Liver (tissue), 8 donors: ENCODE measurements at regions not wholly inside any gene's neighbourhood (a gene's known extent, or its start where the extent isn't known, plus 50 kb on each side); places are given as distances from the start of the nearest gene placed in this dataset.
A peak's percentile ranks its signal among the peaks of the same experiment; 100 is the strongest.

Experiments
- DNase-seq: peaks from one replicate; pipeline ENCODE4 v3.0.0-alpha.2; 2017; ENCODE audit warnings: low spot score
- H3K27ac ChIP-seq, 2 donors: one replicate each; pipeline ENCODE4 v1.7.0; 2013; ENCODE audit warnings: inconsistent platforms in 2 of 2, low read length in 2 of 2, control low read depth in 1 of 2, low read depth in 1 of 2, mild to moderate bottlenecking in 1 of 2
- H3K27me3 ChIP-seq, 4 donors: one replicate each; pipeline versions ENCODE4 v1.6.1 to v1.7.0; 2013; ENCODE audit warnings: low read length in 3 of 4, inconsistent platforms in 1 of 4, mild to moderate bottlenecking in 1 of 4, moderate library complexity in 1 of 4; ENCODE audit not compliant: control insufficient read depth in 4 of 4, insufficient read depth in 4 of 4
- H3K36me3 ChIP-seq, 4 donors: one replicate each; pipeline versions ENCODE4 v1.6.1 to v1.7.0; 2013; ENCODE audit warnings: low read length in 3 of 4, mild to moderate bottlenecking in 3 of 4, low read depth in 1 of 4, moderate library complexity in 1 of 4; ENCODE audit not compliant: control insufficient read depth in 4 of 4, insufficient read depth in 3 of 4
- H3K4me1 ChIP-seq, 4 donors: one replicate each; pipeline versions ENCODE4 v1.6.1 to v1.7.0; 2013; ENCODE audit warnings: low read length in 3 of 4, mild to moderate bottlenecking in 3 of 4, moderate library complexity in 1 of 4; ENCODE audit not compliant: control insufficient read depth in 4 of 4, insufficient read depth in 4 of 4
- H3K4me3 ChIP-seq, 3 donors: one replicate each; pipeline versions ENCODE4 v1.6.1 to v1.7.0; 2013; ENCODE audit warnings: low read length in 3 of 3, control low read depth in 1 of 3, low read depth in 1 of 3, mild to moderate bottlenecking in 1 of 3
- H3K9ac ChIP-seq, 2 donors: one replicate each; pipeline ENCODE4 v1.7.0; 2013; ENCODE audit warnings: low read length in 2 of 2, mild to moderate bottlenecking in 2 of 2, moderate library complexity in 2 of 2, control low read depth in 1 of 2, low read depth in 1 of 2
- H3K9me3 ChIP-seq, 4 donors: one replicate each; pipeline versions ENCODE4 v1.6.1 to v1.7.0; 2013; ENCODE audit warnings: low read length in 3 of 4; ENCODE audit not compliant: control insufficient read depth in 4 of 4
- EGR1 ChIP-seq, 2 donors: IDR thresholded peaks; 2 replicates each; pipeline ENCODE4 v1.6.1; 2016 to 2018; ENCODE audit warnings: antibody characterized with exemption in 2 of 2, low read depth in 2 of 2
- FOXA1 ChIP-seq: IDR thresholded peaks from 2 replicates; pipeline ENCODE4 v1.6.1; 2016; ENCODE audit warnings: antibody characterized with exemption
- FOXA2 ChIP-seq: IDR thresholded peaks from 2 replicates; pipeline ENCODE4 v1.6.1; 2016; ENCODE audit warnings: antibody characterized with exemption
- GABPA ChIP-seq, 2 donors: IDR thresholded peaks in 1 of 2; conservative IDR thresholded peaks in 1 of 2; 2 replicates each; pipeline ENCODE4 v1.6.1; 2016; ENCODE audit warnings: antibody characterized with exemption in 2 of 2, mild to moderate bottlenecking in 1 of 2, moderate library complexity in 1 of 2
- HNF4A ChIP-seq, 2 donors: conservative IDR thresholded peaks; 2 replicates each; pipeline ENCODE4 v1.6.1; 2016; ENCODE audit warnings: antibody characterized with exemption in 2 of 2, mild to moderate bottlenecking in 2 of 2
- HNF4G ChIP-seq: IDR thresholded peaks from 2 replicates; pipeline ENCODE4 v1.6.1; 2016; ENCODE audit warnings: antibody characterized with exemption
- JUND ChIP-seq, 2 donors: IDR thresholded peaks; 2 replicates each; pipeline ENCODE4 v1.6.1; 2016; ENCODE audit warnings: antibody characterized with exemption in 2 of 2
- NR2F2 ChIP-seq: IDR thresholded peaks from 2 replicates; pipeline ENCODE4 v1.6.1; 2016; ENCODE audit warnings: antibody characterized with exemption
- RAD21 ChIP-seq, 2 donors: IDR thresholded peaks; 2 replicates each; pipeline ENCODE4 v1.6.1; 2016; ENCODE audit warnings: antibody characterized with exemption in 2 of 2, mild to moderate bottlenecking in 2 of 2
- RXRA ChIP-seq, 2 donors: IDR thresholded peaks; 2 replicates each; pipeline ENCODE4 v1.6.1; 2017 to 2018; ENCODE audit warnings: antibody characterized with exemption in 2 of 2, mild to moderate bottlenecking in 1 of 2
- SP1 ChIP-seq: IDR thresholded peaks from 2 replicates; pipeline ENCODE4 v1.6.1; 2018; ENCODE audit warnings: antibody characterized with exemption, mild to moderate bottlenecking
- TAF1 ChIP-seq: conservative IDR thresholded peaks from 2 replicates; pipeline ENCODE4 v1.6.1; 2016; ENCODE audit warnings: antibody characterized with exemption, mild to moderate bottlenecking
- YY1 ChIP-seq: IDR thresholded peaks from 2 replicates; pipeline ENCODE4 v1.6.1; 2016; ENCODE audit warnings: antibody characterized with exemption, mild to moderate bottlenecking
- WGBS: extraction: QIAGEN DNeasy Blood & Tissue Kit; methylation state at CpG from one replicate; pipeline ENCODE4 v1.1.7; 2013; 5-methylcytosine and 5-hydroxymethylcytosine counted together
- TF ChIP-seq, protein P1 (sequence below): IDR thresholded peaks from 2 replicates; pipeline ENCODE4 v1.6.1; 2016; ENCODE audit warnings: antibody characterized with exemption
- TF ChIP-seq, protein P2 (sequence below): IDR thresholded peaks from 2 replicates; pipeline ENCODE4 v1.6.1; 2016; ENCODE audit warnings: antibody characterized with exemption
- TF ChIP-seq, protein P3 (sequence below): fragments of 150-350 bp; IDR thresholded peaks from 2 replicates; pipeline ENCODE4 v1.5.1; 2017; ENCODE audit warnings: improper control_type of control experiment, low read depth, low read length; ENCODE audit not compliant: missing input control
- TF ChIP-seq, protein P4 (sequence below): IDR thresholded peaks from 2 replicates; pipeline ENCODE4 v1.6.1; 2016; ENCODE audit warnings: antibody characterized with exemption
- TF ChIP-seq, protein P5 (sequence below): IDR thresholded peaks from 2 replicates; pipeline ENCODE4 v1.6.1; 2016; ENCODE audit warnings: antibody characterized with exemption, mild to moderate bottlenecking
- donor health status: healthy.
- donor health status: healthy.
- donor health status: healthy.
- donor health status: healthy.
- donor health status: healthy.

DNA sequence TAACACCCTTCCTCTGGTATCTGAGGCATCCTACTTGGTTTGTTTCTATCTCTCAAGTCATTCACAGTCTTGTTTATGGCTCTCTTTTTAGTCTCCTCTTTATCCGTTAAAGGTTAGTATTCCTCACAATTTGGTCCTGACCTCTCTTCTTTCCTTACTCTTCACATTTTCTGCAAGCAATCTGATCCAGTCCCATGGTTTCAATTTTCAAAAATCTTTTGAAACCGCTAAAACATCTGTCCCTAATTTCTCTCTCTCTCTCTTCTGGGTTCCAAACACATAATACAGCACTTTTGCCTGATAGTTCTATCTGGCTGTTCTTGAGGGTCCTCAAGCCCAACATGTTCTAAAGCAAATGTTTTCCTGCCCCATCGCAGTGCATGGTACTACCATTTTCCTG is 149.0 kb downstream of the SERPINI1 start:
- Histone ChIP-seq H3K9ac (peak overlapping the region in 1 of 2 donors; percentile 21), H3K27me3 (no peaks in the 10 kb centered on the region), H3K27ac (no peak overlapping the region), H3K4me1 (peaks cover 0 to 2% (median 1%) of the 10 kb centered on the region in 4 donors), H3K9me3 (no peaks in the 10 kb centered on the region), H3K36me3 (no peaks in the 10 kb centered on the region), H3K4me3 (no peak overlapping the region)
- 91% methylated on average over 3 of the region's 3 CpGs for WGBS
- TF ChIP-seq SP1 (no peak), RXRA (IDR thresholded peaks at IDR 0.05) (no peak), TAF1 (no peak), JUND (IDR thresholded peaks at IDR 0.05) (no peak), YY1 (no peak), FOXA1 (no peak), HNF4A (conservative IDR thresholded peaks at IDR 0.05) (no peak), HNF4G (no peak), NR2F2 (no peak), FOXA2 (no peak), GABPA (IDR thresholded peaks at IDR 0.05 in 1 of 2, conservative IDR thresholded peaks at IDR 0.05 in 1 of 2) (no peak), RAD21 (IDR thresholded peaks at IDR 0.05) (no peak), EGR1 (IDR thresholded peaks at IDR 0.05; ENCODE audit: low read depth in 2 of 2) (no peak)
- TF ChIP-seq, protein P1, sequence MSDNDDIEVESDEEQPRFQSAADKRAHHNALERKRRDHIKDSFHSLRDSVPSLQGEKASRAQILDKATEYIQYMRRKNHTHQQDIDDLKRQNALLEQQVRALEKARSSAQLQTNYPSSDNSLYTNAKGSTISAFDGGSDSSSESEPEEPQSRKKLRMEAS = no peak
- TF ChIP-seq, protein P2, sequence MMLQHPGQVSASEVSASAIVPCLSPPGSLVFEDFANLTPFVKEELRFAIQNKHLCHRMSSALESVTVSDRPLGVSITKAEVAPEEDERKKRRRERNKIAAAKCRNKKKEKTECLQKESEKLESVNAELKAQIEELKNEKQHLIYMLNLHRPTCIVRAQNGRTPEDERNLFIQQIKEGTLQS = no peak
- TF ChIP-seq, protein P3, sequence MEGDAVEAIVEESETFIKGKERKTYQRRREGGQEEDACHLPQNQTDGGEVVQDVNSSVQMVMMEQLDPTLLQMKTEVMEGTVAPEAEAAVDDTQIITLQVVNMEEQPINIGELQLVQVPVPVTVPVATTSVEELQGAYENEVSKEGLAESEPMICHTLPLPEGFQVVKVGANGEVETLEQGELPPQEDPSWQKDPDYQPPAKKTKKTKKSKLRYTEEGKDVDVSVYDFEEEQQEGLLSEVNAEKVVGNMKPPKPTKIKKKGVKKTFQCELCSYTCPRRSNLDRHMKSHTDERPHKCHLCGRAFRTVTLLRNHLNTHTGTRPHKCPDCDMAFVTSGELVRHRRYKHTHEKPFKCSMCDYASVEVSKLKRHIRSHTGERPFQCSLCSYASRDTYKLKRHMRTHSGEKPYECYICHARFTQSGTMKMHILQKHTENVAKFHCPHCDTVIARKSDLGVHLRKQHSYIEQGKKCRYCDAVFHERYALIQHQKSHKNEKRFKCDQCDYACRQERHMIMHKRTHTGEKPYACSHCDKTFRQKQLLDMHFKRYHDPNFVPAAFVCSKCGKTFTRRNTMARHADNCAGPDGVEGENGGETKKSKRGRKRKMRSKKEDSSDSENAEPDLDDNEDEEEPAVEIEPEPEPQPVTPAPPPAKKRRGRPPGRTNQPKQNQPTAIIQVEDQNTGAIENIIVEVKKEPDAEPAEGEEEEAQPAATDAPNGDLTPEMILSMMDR = no peak
- TF ChIP-seq, protein P4, sequence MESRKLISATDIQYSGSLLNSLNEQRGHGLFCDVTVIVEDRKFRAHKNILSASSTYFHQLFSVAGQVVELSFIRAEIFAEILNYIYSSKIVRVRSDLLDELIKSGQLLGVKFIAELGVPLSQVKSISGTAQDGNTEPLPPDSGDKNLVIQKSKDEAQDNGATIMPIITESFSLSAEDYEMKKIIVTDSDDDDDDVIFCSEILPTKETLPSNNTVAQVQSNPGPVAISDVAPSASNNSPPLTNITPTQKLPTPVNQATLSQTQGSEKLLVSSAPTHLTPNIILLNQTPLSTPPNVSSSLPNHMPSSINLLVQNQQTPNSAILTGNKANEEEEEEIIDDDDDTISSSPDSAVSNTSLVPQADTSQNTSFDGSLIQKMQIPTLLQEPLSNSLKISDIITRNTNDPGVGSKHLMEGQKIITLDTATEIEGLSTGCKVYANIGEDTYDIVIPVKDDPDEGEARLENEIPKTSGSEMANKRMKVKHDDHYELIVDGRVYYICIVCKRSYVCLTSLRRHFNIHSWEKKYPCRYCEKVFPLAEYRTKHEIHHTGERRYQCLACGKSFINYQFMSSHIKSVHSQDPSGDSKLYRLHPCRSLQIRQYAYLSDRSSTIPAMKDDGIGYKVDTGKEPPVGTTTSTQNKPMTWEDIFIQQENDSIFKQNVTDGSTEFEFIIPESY = no peak
- TF ChIP-seq, protein P5, sequence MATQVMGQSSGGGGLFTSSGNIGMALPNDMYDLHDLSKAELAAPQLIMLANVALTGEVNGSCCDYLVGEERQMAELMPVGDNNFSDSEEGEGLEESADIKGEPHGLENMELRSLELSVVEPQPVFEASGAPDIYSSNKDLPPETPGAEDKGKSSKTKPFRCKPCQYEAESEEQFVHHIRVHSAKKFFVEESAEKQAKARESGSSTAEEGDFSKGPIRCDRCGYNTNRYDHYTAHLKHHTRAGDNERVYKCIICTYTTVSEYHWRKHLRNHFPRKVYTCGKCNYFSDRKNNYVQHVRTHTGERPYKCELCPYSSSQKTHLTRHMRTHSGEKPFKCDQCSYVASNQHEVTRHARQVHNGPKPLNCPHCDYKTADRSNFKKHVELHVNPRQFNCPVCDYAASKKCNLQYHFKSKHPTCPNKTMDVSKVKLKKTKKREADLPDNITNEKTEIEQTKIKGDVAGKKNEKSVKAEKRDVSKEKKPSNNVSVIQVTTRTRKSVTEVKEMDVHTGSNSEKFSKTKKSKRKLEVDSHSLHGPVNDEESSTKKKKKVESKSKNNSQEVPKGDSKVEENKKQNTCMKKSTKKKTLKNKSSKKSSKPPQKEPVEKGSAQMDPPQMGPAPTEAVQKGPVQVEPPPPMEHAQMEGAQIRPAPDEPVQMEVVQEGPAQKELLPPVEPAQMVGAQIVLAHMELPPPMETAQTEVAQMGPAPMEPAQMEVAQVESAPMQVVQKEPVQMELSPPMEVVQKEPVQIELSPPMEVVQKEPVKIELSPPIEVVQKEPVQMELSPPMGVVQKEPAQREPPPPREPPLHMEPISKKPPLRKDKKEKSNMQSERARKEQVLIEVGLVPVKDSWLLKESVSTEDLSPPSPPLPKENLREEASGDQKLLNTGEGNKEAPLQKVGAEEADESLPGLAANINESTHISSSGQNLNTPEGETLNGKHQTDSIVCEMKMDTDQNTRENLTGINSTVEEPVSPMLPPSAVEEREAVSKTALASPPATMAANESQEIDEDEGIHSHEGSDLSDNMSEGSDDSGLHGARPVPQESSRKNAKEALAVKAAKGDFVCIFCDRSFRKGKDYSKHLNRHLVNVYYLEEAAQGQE = no peak
- no peak for DNase-seq
